ENCODE measurements at regions not wholly inside any gene's neighbourhood (a gene's known extent, or its start where the extent isn't known, plus 50 kb on each side); places are given as distances from the start of the nearest gene placed in this dataset.

- Mint-ChIP-seq H3K36me3 (ENCODE audit: low read depth) (no peaks in the 10 kb centered on the region), H3K4me3 (no peak overlapping the region), H3K27ac (no peak overlapping the region), H3K4me1 (no peaks in the 10 kb centered on the region), H3K9me3 (no peaks in the 10 kb centered on the region), H3K27me3 (no peaks in the 10 kb centered on the region)
- POLR2A ChIA-PET = no interaction called here
- CTCF ChIA-PET = no interaction called here
- DNase-seq = no peak
Observed at GRCh38 chr5:2642684-2643345, 108.7 kb downstream of the IRX2 start.

DNA sequence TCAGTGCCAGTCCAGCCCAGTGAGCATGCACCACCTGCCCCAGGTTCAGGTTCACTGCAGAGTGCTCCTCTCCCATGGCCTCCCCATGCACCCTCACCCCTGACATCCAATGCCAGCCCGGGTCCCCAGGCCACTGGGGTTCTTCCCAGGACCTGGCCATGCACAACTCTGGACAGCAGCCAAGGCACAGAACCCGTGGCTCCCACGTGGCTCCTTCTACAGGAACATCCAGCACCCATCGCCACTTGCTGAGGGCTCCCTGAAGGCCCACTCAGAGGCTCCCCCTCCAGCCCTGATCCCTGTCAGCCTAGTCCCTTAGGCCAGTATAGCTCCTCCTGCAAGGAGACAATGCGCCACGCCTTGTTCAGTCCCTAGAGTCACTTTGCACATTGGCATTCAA lies 110.8 kb downstream of the IRX2 start:
- ChIA-PET CTCF (no interaction called here), POLR2A (no interaction called here)
- Mint-ChIP-seq H3K9me3 (no peaks in the 10 kb centered on the region), H3K4me3 (no peak overlapping the region), H3K36me3 (ENCODE audit: low read depth) (no peaks in the 10 kb centered on the region), H3K27ac (no peak overlapping the region), H3K27me3 (no peaks in the 10 kb centered on the region), H3K4me1 (no peaks in the 10 kb centered on the region)
- DNase-seq = no peak

DNA sequence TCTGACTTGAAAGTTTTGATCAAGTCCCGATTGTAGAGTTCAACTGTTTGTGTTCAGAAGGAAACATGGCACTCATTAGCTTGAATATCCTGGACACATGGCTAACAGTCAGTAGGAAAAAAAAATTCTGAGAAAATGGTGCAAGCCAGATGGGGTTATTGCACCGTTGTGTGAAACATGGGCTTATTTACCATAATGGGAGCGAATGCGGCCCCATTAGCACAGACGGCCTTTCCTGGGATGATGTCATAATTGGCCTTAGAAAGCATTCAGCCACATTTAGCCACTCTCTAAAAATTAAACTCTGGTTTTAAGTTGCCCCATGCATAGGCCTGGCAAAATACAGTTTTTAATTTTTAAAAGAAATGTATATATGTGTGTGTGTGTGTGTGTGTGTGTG lies 112.1 kb downstream of the IRX2 start:
- no peak for DNase-seq
- ChIA-PET POLR2A (no interaction called here), CTCF (interaction anchor here (0.6 kb wide), 1 partner anchor 167 kb away, joined by 3 read pairs; no protein-coding TSS in a partner anchor)
- Mint-ChIP-seq H3K4me1 (no peaks in the 10 kb centered on the region), H3K9me3 (no peaks in the 10 kb centered on the region), H3K27ac (no peak overlapping the region), H3K27me3 (no peaks in the 10 kb centered on the region), H3K36me3 (ENCODE audit: low read depth) (no peaks in the 10 kb centered on the region), H3K4me3 (no peak overlapping the region)

DNA sequence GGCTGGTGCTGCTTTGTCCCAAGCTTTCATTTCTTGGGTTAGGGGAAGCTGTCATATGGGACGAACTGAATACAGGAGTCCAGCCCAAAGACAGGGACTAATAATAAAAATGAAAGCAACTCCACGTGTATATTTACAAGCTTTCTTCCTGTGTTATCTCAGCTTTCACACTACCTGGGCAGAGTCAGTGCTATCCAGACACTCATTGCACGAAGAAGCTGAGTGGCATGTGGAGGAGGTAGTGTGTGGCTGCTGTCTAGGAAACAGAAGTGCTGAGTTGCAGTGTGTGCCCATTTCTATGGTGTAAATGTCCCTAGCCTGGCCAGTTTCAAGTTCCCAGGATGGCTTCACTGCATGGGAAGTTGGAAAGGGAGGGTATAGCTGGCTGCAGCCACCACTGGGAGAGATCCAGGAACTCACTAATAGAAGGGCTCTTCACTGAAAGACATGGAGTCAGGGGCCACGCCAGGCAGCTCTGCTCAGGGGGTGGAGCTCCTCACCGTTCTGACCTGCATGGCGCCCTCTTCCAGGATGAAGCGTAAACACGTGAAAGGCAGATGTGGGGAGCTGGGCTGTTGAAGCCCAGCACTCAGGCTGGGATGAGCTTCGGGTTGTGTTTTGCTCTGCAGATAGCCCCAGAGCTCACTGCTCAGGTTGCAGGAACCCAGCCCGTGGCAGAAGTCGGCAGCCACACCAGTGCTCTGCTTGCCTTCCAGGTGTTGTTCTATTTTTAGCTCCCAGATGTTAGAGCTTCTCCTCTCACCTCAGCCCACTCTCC lies 116.9 kb downstream of the IRX2 start:
- ChIA-PET POLR2A (interaction anchor here (0.6 kb wide), 1 partner anchor 991 kb away, joined by 4 read pairs; no protein-coding TSS in a partner anchor), CTCF (no interaction called here)
- DNase-seq = no peak
- Mint-ChIP-seq H3K4me3 (no peak overlapping the region), H3K9me3 (peaks cover 3% of the 10 kb centered on the region), H3K27ac (no peak overlapping the region), H3K27me3 (no peaks in the 10 kb centered on the region), H3K36me3 (ENCODE audit: low read depth) (no peaks in the 10 kb centered on the region), H3K4me1 (no peaks in the 10 kb centered on the region)

GRCh38 chr5:2633992-2634391 lies 117.5 kb downstream of the IRX2 start:
- no peak for DNase-seq
- CTCF ChIA-PET = no interaction called here
- Mint-ChIP-seq H3K4me3 (no peak overlapping the region), H3K9me3 (peaks cover 3% of the 10 kb centered on the region), H3K27me3 (no peaks in the 10 kb centered on the region), H3K36me3 (ENCODE audit: low read depth) (no peaks in the 10 kb centered on the region), H3K27ac (no peak overlapping the region), H3K4me1 (no peaks in the 10 kb centered on the region)
- POLR2A ChIA-PET = interaction anchor here (0.6 kb wide), 1 partner anchor 991 kb away, joined by 4 read pairs; no protein-coding TSS in a partner anchor

DNA sequence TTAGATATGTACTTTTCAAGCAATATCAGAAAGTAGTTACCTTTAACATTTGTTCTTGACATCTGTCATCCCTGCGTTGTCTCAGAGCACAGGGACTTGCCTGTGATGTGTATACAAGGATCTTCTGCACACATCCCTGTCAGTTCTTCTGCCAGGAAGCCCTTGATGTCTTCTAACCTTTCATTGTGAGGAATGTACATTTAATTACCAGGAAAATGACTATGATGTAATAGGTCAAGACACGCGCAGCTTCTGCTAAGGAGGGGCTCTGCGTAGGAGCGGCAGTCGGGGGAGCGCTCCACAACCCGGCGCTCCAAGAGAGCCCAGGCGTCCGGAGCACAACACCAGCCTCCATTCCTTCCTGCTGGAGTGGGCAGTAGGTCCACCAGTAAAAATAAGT lies 119.7 kb downstream of the IRX2 start:
- ChIA-PET CTCF (no interaction called here), POLR2A (no interaction called here)
- no peaks in the 10 kb centered on the region for H3K36me3 Mint-ChIP-seq (ENCODE audit: low read depth)
- H3K4me3 Mint-ChIP-seq = no peak overlapping the region
- peaks cover 3% of the 10 kb centered on the region for H3K9me3 Mint-ChIP-seq
- no peaks in the 10 kb centered on the region for H3K4me1 Mint-ChIP-seq
- H3K27ac Mint-ChIP-seq = no peak overlapping the region
- no peak for DNase-seq
- no peaks in the 10 kb centered on the region for H3K27me3 Mint-ChIP-seq

DNA sequence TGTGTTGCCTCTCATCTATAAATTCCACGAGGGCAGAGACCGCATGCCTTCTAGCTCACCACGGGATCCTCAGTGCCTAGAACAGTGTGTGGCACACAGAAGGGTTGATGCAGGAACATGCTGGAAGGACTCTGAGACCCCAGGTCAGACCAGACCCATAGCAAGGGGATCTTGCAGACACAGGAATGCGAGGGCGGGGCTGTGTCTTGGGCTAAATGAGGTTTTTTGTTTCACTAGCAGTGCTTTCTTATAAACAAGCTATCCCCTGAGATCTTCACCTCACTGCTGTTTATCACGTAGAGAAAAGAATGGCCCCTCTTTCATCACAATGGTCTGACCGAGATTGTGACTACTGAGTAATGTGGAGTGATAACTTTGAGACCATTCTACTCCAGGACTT lies 122.4 kb downstream of the IRX2 start:
- no peak overlapping the region for H3K4me3 Mint-ChIP-seq
- CTCF ChIA-PET = no interaction called here
- H3K4me1 Mint-ChIP-seq = no peaks in the 10 kb centered on the region
- H3K27ac Mint-ChIP-seq = no peak overlapping the region
- peaks cover 3% of the 10 kb centered on the region for H3K9me3 Mint-ChIP-seq
- POLR2A ChIA-PET = no interaction called here
- H3K36me3 Mint-ChIP-seq (ENCODE audit: low read depth) = no peaks in the 10 kb centered on the region
- no peak for DNase-seq
- H3K27me3 Mint-ChIP-seq = no peaks in the 10 kb centered on the region

DNA sequence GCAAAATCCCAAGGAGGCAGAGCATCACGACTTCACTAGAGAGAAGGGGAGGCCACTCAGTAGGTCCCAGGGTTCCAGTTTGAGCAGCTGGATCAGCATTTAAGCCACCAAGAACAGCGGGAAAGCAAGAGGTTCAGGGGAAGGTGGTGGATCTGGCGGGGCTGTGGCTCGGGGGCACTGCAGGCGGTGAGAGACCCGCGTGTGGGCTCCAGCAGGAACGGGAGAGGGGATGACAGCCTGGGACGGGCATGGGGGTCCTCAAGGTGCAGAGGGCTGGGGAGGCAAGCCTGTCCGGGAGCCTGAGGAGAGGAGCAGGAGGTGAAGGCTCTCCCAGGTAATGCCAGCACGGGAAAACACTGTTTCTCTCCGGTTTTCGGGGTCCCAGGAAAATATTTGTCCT lies 123.6 kb downstream of the IRX2 start:
- Mint-ChIP-seq H3K27ac (no peak overlapping the region), H3K36me3 (ENCODE audit: low read depth) (no peaks in the 10 kb centered on the region), H3K9me3 (no peaks in the 10 kb centered on the region), H3K4me3 (no peak overlapping the region), H3K4me1 (no peaks in the 10 kb centered on the region), H3K27me3 (no peaks in the 10 kb centered on the region)
- ChIA-PET POLR2A (no interaction called here), CTCF (no interaction called here)
- no peak for DNase-seq

DNA sequence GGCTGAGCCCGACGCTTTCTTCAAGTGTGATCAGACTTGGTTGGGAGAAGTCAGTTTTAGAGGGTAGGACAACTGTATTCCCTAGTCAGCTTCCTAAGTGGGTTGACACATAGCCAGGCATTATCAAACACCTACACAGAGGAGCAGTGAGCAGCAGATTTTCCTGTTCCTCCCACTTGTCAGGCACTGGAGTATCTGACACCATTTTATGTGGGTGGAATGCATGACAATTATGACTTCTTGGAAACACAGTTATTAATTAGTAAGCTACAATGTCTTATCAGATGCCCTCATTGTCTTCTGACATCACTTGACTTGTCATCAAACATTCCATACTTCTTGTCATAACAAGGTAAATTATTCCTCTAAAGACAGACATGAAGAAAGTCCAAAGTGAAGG lies 124.9 kb downstream of the IRX2 start:
- Mint-ChIP-seq H3K27ac (no peak overlapping the region), H3K4me3 (no peak overlapping the region), H3K27me3 (no peaks in the 10 kb centered on the region), H3K4me1 (no peaks in the 10 kb centered on the region), H3K36me3 (ENCODE audit: low read depth) (no peaks in the 10 kb centered on the region), H3K9me3 (no peaks in the 10 kb centered on the region)
- POLR2A ChIA-PET = no interaction called here
- no peak for DNase-seq
- CTCF ChIA-PET = no interaction called here

DNA sequence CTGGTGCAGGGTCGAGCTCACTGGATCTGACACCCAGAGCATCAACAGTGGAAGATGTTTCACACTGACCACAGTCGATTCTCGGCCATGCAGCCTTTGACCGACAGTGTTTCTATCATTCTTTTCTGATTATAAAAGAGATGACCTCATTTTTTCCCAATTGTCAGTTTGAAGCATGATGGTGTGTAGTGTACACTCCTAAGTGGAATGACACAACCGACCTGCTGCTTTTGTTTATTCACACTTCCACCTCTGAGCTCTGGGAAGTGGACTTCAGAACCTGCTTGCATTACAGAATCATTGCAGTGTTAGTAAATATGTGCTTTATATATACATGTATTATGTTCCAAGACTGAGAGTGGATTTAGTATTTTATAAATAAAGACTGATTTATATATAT lies 128.6 kb downstream of the IRX2 start:
- DNase-seq = no peak
- ChIA-PET CTCF (no interaction called here), POLR2A (no interaction called here)
- Mint-ChIP-seq H3K4me3 (no peak overlapping the region), H3K4me1 (no peaks in the 10 kb centered on the region), H3K27ac (no peak overlapping the region), H3K9me3 (no peaks in the 10 kb centered on the region), H3K27me3 (no peaks in the 10 kb centered on the region), H3K36me3 (ENCODE audit: low read depth) (no peaks in the 10 kb centered on the region)

DNA sequence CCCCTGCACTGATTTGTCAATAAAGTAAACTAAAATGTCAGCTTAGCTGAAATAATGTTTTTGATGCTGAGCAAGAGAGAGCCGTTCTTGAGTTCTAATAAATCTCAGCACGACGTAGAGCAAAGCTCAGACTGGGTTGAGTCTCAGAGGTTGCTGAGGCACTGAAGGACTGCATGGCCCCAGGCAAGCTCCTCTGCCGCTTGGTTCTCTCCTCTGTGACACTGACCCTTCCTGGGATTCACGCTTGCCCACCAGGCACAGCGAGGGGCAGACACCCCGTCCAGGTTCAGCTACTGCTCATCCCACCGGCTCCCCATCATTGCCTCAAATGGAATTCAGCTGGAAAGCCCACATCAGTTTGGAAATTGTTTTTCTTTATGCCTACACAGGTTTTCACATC lies 129.8 kb downstream of the IRX2 start:
- H3K4me1 Mint-ChIP-seq = no peaks in the 10 kb centered on the region
- H3K27ac Mint-ChIP-seq = no peak overlapping the region
- H3K4me3 Mint-ChIP-seq = no peak overlapping the region
- no peaks in the 10 kb centered on the region for H3K36me3 Mint-ChIP-seq (ENCODE audit: low read depth)
- DNase-seq = no peak
- POLR2A ChIA-PET = no interaction called here
- CTCF ChIA-PET = no interaction called here
- no peaks in the 10 kb centered on the region for H3K27me3 Mint-ChIP-seq
- no peaks in the 10 kb centered on the region for H3K9me3 Mint-ChIP-seq

DNA sequence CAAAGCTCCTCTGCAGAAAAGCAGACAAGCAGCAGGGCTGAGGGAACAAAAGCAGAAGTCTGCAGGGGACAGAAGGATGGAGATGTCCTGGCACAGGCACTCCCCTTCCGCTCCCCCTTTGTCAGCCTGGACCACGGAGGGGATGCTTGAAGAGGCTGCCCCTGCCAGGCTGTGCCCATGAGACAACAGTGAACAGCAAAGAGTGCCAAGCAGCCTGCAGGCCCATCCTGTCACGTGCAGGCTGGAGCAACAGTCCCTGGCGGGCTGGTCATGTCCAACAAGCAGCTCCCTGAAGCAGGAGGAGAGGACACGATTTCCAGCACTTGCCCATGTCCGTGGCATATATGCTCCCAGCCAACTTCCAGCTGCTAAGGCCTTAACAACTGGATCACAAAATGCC lies 132.3 kb downstream of the IRX2 start:
- ChIA-PET POLR2A (no interaction called here), CTCF (no interaction called here)
- Mint-ChIP-seq H3K27ac (no peak overlapping the region), H3K36me3 (ENCODE audit: low read depth) (no peaks in the 10 kb centered on the region), H3K27me3 (no peaks in the 10 kb centered on the region), H3K4me3 (no peak overlapping the region), H3K9me3 (no peaks in the 10 kb centered on the region), H3K4me1 (no peaks in the 10 kb centered on the region)
- DNase-seq = no peak

DNA sequence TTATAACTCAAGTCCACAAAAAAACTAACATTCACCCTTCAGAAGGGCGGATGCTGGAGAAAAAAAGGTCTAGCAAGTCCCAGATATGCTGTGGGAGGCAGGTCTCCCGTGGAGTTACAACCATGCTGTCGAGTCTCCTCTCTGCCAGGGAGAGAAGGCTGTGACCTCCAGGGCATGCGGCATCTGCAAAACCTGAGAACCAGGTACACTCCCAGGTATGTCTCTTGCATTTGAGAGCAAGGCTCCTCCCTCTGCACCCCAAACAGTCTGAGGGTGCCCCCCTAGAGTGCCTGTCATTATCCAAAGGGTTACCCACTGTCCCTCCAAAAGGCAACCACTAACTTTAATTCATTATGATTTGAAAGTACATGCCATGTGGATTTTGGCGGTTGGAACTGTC lies 134.0 kb downstream of the IRX2 start:
- Mint-ChIP-seq H3K36me3 (ENCODE audit: low read depth) (no peaks in the 10 kb centered on the region), H3K27ac (no peak overlapping the region), H3K4me1 (no peaks in the 10 kb centered on the region), H3K27me3 (no peaks in the 10 kb centered on the region), H3K9me3 (no peaks in the 10 kb centered on the region), H3K4me3 (no peak overlapping the region)
- ChIA-PET CTCF (no interaction called here), POLR2A (no interaction called here)
- DNase-seq = no peak

DNA sequence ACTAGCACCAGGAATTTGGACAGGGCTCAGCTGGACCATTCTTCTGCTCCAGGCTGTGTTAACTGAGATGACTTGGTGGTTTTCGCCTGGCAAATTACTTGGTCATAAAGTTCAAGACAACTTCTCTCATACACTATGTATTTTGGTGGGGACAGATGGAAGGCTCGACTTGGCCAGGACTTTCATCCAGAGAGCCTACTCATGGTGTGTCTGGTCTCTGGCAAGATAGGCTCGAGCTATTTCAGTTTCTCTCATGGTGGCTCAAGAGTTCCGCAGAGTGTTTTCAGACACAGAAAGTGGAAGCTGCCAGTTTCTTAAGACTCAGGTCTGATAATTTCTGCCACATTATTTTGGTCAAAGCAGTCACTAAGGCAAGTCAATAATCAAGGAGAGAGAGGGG lies 135.6 kb downstream of the IRX2 start:
- DNase-seq = no peak
- no peak overlapping the region for H3K27ac Mint-ChIP-seq
- ChIA-PET CTCF (no interaction called here), POLR2A (no interaction called here)
- H3K4me3 Mint-ChIP-seq = no peak overlapping the region
- no peaks in the 10 kb centered on the region for H3K4me1 Mint-ChIP-seq
- H3K9me3 Mint-ChIP-seq = no peaks in the 10 kb centered on the region
- no peaks in the 10 kb centered on the region for H3K36me3 Mint-ChIP-seq (ENCODE audit: low read depth)
- no peaks in the 10 kb centered on the region for H3K27me3 Mint-ChIP-seq
